Progenitor cell of endocrine pancreas (in vitro differentiated cells): ENCODE measurements at regions not wholly inside any gene's neighbourhood (a gene's known extent, or its start where the extent isn't known, plus 50 kb on each side); places are given as distances from the start of the nearest gene placed in this dataset.
"Not testable (repeated sequence)": the region's sequence is repeated elsewhere in the genome, so short reads cannot be mapped to it uniquely, and the experiment has no call there.

Source experiments
- DNase-seq: peaks from one replicate; pipeline ENCODE4 v3.0.0; 2021; ENCODE audit warnings: low spot score; ENCODE audit not compliant: unreplicated experiment
- H3K27ac Mint-ChIP-seq: 2 replicates; pipeline ENCODE4 v1.8.0; 2021; ENCODE audit warnings: mild to moderate bottlenecking, moderate library complexity, mixed read lengths
- H3K27me3 Mint-ChIP-seq: 2 replicates; pipeline ENCODE4 v1.8.0; 2021; ENCODE audit warnings: mixed read lengths
- H3K36me3 Mint-ChIP-seq: 2 replicates; pipeline ENCODE4 v1.8.0; 2022; ENCODE audit warnings: mixed read lengths; ENCODE audit not compliant: insufficient read depth
- H3K4me1 Mint-ChIP-seq: 2 replicates; pipeline ENCODE4 v1.8.0; 2021; ENCODE audit warnings: low read depth, mixed read lengths
- H3K4me3 Mint-ChIP-seq: 2 replicates; pipeline ENCODE4 v1.8.0; 2021; ENCODE audit warnings: low read depth, mild to moderate bottlenecking, moderate library complexity, mixed read lengths
- H3K9me3 Mint-ChIP-seq: 2 replicates; pipeline ENCODE4 v1.8.0; 2021; ENCODE audit warnings: low read depth, mixed read lengths
- CTCF ChIP-seq: fragments of 200-600 bp; sonication (generic); IDR thresholded peaks from one replicate; pipeline ENCODE4 v1.5.0; 2021; ENCODE audit warnings: antibody characterized with exemption, mild to moderate bottlenecking; ENCODE audit not compliant: unreplicated experiment

GRCh38 chr3:26316472-26316871 is 306.1 kb upstream of the LRRC3B start:
- H3K4me1 Mint-ChIP-seq: peaks cover 5% of the 10 kb centered on the region
- no peaks in the 10 kb centered on the region for H3K27me3 Mint-ChIP-seq
- H3K27ac Mint-ChIP-seq: no peak overlapping the region
- no peak for DNase-seq
- peaks cover 26% of the 10 kb centered on the region for H3K9me3 Mint-ChIP-seq
- H3K36me3 Mint-ChIP-seq: no peaks in the 10 kb centered on the region
- no peak overlapping the region for H3K4me3 Mint-ChIP-seq
- TF ChIP-seq CTCF: no peak

DNA sequence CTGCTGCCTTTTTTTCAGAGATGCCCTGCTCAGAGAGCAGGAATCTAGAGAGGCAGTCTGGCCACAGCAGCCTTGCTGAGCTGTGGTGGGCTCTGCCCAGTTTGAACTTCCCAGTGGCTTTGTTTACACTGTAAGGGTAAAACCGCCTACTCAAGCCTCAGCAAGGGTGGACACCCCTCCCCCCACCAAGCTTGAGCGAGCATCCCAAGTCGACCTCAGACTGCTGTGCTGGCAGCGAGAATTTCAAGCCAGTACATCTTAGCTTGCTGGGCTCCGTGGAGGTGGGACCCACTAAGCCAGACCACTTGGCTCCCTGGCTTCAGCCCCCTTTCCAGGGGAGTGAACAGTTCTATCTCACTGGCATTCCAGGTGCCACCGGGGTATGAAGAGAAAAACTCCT is 298.8 kb upstream of the LRRC3B start:
- peaks cover 22% of the 10 kb centered on the region for H3K9me3 Mint-ChIP-seq
- not testable (repeated sequence) for H3K4me3 Mint-ChIP-seq

GRCh38 chr3:26340001-26340400 is 282.6 kb upstream of the LRRC3B start:
- Mint-ChIP-seq H3K27me3 (no peaks in the 10 kb centered on the region), H3K9me3 (no peaks in the 10 kb centered on the region), H3K27ac (no peak overlapping the region), H3K36me3 (no peaks in the 10 kb centered on the region), H3K4me1 (no peaks in the 10 kb centered on the region), H3K4me3 (no peak overlapping the region)
- no peak for TF ChIP-seq CTCF
- no peak for DNase-seq

More for the DNA sequence above, 298.8 kb upstream of the LRRC3B start:
- not testable (repeated sequence) for H3K27ac Mint-ChIP-seq, H3K4me1 Mint-ChIP-seq, H3K27me3 Mint-ChIP-seq, DNase-seq, H3K36me3 Mint-ChIP-seq

GRCh38 chr3:26343647-26344046 is 278.9 kb upstream of the LRRC3B start:
- no peaks in the 10 kb centered on the region for H3K4me1 Mint-ChIP-seq
- no peaks in the 10 kb centered on the region for H3K9me3 Mint-ChIP-seq
- no peak overlapping the region for H3K27ac Mint-ChIP-seq
- H3K36me3 Mint-ChIP-seq: no peaks in the 10 kb centered on the region
- no peak for TF ChIP-seq CTCF
- H3K27me3 Mint-ChIP-seq: no peaks in the 10 kb centered on the region
- no peak for DNase-seq
- no peak overlapping the region for H3K4me3 Mint-ChIP-seq

DNA sequence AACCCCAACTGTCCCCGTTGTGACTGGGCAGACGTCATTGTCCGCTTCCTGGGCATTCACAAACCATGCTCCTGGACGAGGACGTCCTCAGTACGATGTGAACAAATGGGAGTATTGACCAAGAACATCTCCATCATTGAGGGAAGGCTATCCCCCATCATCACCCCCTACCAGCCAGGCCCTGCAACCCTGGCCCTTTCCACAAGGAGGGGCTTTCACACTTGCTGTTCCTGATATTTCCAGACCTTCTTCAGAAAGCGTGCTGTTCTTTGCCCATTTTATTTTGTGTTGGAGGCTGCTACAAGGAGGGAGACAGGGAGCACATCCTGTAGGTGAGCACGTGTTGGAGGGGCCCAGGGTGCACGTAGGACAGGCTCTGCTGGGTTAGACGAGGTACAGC is 277.0 kb upstream of the LRRC3B start:
- H3K27me3 Mint-ChIP-seq: no peaks in the 10 kb centered on the region
- H3K4me3 Mint-ChIP-seq: no peak overlapping the region
- H3K4me1 Mint-ChIP-seq: no peaks in the 10 kb centered on the region
- H3K9me3 Mint-ChIP-seq: no peaks in the 10 kb centered on the region
- TF ChIP-seq CTCF: no peak
- no peak overlapping the region for H3K27ac Mint-ChIP-seq
- DNase-seq: no peak
- no peaks in the 10 kb centered on the region for H3K36me3 Mint-ChIP-seq

- H3K4me3 Mint-ChIP-seq: no peak overlapping the region
- H3K9me3 Mint-ChIP-seq: peaks cover 5% of the 10 kb centered on the region
- DNase-seq: no peak
- no peak for TF ChIP-seq CTCF
- no peaks in the 10 kb centered on the region for H3K36me3 Mint-ChIP-seq
- no peak overlapping the region for H3K27ac Mint-ChIP-seq
- no peaks in the 10 kb centered on the region for H3K4me1 Mint-ChIP-seq
- H3K27me3 Mint-ChIP-seq: no peaks in the 10 kb centered on the region
These were observed 276.1 kb upstream of the LRRC3B start for GRCh38 chr3:26346497-26346896.
